SW480 (cell line): ENCODE measurements at regions not wholly inside any gene's neighbourhood (a gene's known extent, or its start where the extent isn't known, plus 50 kb on each side); places are given as distances from the start of the nearest gene placed in this dataset.
"Not testable (repeated sequence)": the region's sequence is repeated elsewhere in the genome, so short reads cannot be mapped to it uniquely, and the experiment has no call there.

Source experiments
- DNase-seq: peaks from one replicate; pipeline ENCODE4 v3.0.0-alpha.2; 2016; ENCODE audit warnings: low spot score

GRCh38 chr1:238764779-238765178 lies 621.6 kb upstream of the CHRM3 start:
- no peak for DNase-seq

- no peak for DNase-seq
Observed at GRCh38 chr1:238753252-238753651, 633.1 kb upstream of the CHRM3 start.

GRCh38 chr1:238752327-238752726 lies 634.0 kb upstream of the CHRM3 start:
- no peak for DNase-seq

DNA sequence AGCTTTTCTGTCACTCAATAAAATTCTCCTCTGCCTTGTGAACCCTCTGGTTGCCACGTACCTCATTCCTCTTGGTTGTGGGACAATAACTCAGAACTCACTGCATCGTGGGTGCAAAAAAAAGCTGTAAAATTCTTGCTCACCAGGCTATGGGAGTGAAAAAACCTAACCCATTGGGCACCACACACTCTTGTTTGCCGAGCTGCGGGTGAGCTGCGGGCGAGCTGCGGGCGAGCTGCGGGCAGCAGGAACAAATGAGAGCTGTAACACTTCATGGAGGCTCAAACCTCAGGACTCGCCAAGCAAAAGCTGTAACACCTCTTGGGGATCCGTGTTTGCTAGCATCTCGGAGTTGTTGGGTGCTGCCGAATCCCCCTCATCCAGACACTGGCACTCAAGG lies 641.3 kb upstream of the CHRM3 start:
- DNase-seq: no peak

GRCh38 chr1:238738892-238739291 lies 647.5 kb upstream of the CHRM3 start:
- DNase-seq: no peak

DNA sequence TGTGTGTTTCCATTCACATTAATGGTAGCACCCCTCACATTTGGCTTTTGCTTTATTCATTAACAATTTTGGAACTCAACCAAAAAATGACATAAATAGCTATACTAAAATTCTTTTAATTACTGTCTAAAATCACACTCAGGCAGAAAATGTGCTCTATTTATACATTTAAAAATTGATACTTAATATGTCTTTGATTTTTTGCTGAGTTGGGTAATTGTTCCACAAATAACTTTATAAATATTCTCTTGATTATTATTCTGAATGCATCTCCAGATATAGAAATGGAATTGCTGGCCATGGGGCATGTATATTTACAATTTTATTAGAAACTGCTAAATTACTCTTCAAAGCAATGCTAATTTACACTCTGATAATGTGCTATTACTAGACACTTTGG lies 658.7 kb upstream of the CHRM3 start:
- DNase-seq: no peak

DNA sequence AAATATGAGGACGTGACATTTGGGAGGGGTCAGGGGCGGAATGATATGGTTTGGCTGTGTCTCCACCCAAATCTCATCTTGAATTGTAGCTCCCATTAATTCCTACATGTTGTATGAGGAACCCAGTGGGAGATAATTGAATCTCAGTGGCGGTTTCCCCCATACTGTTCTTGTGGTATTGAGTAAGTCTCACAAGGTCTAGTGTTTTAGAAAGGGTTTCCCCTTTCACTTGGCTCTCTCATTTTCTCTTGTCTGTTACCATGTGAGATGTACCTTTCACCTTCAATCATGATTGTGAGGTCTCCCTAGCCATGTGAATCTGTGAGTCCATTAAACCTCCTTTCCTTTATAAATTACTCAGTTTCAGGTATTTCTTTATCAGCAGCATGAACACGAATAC lies 663.6 kb upstream of the CHRM3 start:
- DNase-seq: no peak

DNA sequence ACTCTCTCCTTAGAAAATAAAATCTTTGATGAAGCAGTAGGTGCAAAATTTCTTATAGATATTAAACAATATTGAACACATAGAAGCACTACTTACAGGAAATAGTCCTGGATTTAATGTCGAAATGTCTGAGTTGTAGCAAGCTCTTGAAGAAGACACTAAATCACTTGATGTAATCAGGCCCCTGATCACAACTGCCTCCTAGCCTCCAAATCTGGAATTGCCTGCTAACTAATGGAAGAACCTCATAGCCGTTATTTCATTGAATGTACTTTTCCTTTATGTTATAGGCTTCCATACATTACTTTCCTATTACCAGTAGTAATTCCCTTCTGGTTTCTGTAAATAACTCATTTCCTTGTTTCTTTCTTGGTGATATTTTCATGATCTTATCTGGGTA lies 675.7 kb upstream of the CHRM3 start:
- DNase-seq: no peak

DNA sequence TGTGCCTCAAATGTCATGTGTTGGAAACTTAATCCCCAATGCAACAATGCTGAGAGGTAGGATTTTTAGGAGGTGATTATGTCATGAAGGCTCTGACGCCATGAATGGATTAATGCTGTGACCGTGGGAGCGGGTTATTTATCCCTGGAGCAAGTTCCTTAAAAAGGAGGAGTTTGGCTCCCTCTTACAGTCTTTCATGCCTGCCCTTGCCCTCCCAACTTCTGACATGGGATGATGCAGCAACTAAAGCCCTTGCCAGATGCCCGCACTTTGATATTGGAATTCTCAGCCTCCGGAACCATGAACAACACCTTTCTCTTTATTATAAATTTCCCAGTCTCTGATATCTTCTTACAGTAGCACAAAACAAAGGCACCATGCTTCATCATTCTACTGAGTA lies 685.3 kb upstream of the CHRM3 start:
- DNase-seq: no peak

- no peak for DNase-seq
Observed at GRCh38 chr1:238690415-238690814, 696.0 kb upstream of the CHRM3 start.

DNA sequence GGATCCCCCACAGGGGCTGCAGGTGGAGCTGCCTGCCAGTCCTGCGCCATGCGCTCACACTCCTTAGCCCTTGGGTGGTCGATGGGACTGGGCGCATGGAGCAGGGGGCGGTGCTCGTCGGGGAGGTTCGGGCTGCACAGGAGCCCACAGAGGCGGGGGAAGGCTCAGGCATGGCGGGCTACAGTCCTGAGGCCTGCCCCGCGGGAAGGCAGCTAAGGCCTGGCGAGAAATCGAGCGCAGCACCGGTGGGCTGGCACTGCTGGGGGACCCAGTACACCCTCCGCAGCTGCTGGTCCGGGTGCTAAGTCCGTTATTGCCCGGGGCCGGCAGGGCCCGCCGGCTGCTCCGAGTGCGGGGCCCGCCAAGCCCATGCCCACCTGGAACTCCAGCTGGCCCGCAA lies 701.8 kb upstream of the CHRM3 start:
- DNase-seq: not testable (repeated sequence)

DNA sequence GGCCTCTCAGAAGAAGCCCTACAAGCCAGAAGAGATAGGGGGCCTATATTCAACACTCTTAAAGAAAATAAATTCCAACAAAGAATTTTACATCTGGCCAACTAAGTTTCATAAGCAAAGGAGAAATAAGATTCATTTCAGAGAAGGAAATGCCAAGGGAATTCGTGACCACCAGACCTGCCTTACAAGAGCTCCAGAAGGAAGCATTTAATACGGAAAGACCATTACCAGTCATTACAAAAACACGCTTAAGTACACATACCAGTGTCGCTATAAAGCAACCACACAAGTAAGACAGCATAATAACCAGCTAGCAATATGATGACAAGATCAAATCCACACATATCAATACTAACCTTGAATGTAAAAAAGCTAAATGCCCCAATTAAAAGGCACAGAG lies 704.9 kb upstream of the CHRM3 start:
- DNase-seq: no peak

DNA sequence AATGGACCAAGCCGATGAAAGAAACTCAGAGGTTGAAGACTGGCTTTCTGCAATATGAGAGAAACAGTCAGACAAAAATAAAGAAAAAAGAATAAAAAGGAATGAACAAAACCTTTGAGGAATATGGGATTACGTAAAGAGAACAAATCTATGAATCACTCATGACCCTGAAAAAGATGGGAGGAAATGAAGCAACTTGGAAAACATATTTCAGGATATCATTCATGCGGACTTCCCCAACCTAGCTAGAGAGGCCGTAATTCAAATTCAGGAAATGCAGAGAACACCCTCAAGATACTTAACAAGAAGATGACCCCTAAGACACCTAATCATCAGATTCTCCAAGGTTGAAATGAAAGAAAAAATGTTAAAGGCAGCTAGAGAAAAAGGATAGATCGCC lies 705.3 kb upstream of the CHRM3 start:
- no peak for DNase-seq

GRCh38 chr1:238677567-238677966 lies 708.8 kb upstream of the CHRM3 start:
- no peak for DNase-seq

DNA sequence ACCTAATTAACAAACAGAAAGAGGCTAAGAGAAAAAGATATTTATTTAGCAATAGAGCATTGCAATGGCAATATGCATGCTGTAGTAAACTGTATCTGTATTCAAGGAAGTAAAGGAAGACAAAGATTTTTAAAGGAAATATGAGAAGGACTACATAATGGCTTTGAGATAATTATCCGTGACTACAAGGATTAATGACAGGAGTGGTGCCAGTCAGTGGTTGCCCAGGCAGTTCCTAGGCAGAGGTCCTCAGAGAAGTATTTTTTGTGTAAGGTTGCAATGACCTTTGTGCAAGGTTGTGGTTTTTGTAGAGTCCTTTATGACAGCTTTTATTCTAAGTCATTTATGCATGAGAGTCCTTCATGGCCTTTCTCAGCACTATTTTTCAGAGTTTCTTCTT lies 711.1 kb upstream of the CHRM3 start:
- no peak for DNase-seq

DNA sequence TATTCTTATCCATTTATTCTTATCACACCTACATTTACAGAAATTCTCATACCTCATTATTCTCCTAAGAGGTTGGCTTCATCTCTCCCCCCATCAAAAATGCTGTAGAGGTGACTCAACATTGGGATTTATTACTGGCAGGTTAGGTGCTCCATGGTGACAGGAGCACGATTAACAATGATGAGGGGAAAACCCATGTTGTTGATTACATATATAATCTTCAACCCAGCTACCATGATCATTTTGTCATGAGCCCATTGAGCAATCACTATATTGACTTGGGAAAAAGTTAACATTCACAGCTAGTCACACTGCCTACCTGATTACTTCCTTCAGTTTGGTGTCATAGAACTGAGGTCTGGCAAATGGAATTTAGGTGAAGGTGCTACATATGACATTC lies 712.1 kb upstream of the CHRM3 start:
- no peak for DNase-seq

DNA sequence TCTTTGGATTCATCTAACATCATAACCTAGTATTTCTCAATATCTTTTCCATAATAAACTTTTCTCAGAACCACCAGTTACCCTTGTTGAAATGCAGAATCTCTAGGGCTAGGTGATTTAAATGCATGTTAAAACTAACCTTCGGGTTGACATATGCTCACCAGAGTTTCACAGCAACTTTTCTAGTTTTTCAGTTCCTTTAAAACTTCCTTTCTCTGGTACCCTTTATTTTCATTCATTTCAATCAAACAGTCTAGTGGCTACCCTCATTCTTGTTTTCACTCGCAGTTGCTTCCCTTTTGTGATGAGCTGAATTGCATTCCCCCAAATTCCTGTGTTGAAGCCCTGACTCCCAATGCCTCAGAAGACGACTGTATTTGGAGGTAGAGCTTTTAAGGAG lies 712.8 kb upstream of the CHRM3 start:
- DNase-seq: no peak

DNA sequence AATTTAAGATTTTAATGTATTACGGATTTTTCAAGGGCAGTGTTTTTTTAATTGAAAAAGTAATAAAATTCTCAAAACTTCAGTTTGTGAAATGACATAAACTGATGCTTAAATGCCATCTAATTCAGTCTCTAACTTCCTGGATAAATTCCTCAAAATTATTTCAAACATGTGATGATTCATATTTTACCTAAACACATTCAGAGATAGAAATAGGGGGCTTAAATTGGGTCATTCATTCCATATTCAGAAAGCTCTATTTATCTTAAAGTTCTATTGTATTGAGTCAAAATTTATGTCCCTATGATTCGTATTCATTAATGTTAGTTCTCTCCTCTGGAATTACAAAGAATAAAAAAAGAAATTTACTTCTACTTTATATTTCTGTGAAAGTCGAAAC lies 713.6 kb upstream of the CHRM3 start:
- DNase-seq: no peak

- DNase-seq: no peak
Observed at GRCh38 chr1:238672262-238672661, 714.1 kb upstream of the CHRM3 start.

GRCh38 chr1:238664139-238664538 lies 722.2 kb upstream of the CHRM3 start:
- DNase-seq: no peak

DNA sequence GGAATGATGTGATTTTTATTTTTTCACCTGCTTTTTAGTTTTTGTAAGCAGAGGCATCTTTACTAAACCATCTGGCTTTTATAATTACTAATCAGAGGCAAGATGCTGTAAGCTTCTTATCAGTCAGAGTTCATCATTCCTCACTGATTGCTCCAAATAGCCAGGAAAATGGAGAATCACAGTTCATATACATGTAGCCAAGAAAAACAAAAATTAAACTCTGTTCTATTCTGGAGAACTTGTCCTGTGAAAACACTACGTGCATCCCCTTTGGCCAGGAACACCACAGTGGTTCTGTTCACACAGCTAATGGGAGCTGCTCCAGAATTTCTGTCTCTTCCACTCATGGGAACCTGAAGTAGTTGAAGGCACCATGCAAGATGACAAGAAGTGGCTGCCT lies 725.5 kb upstream of the CHRM3 start:
- DNase-seq: no peak

- DNase-seq: no peak
Observed at GRCh38 chr1:238658763-238659162, 727.6 kb upstream of the CHRM3 start.

GRCh38 chr1:238653693-238654321 lies 732.6 kb upstream of the CHRM3 start:
- DNase-seq: no peak

GRCh38 chr1:238652346-238652968 lies 733.9 kb upstream of the CHRM3 start:
- no peak for DNase-seq
